ENCODE measurements at regions not wholly inside any gene's neighbourhood (a gene's known extent, or its start where the extent isn't known, plus 50 kb on each side); places are given as distances from the start of the nearest gene placed in this dataset.

DNA sequence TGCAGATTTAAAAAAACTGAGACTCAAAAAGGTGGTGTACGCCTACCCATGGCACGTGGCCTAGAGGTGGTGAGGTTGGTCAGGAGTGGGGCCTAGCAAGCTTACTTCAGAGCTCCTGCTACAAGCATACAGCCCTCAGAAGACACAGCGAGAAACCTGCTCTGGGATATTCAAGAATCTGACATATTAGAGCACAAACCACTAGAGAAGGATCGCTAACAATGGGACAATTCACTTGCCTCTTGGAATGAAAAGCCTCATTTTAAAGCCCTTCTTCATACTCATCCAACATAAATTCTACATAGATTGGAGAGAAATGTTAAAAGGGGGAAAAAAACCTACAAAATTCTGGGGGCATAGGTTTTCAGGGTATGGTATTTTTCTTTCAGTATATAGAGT, 118.0 kb upstream of the ARHGEF3 start:
- TF ChIP-seq, protein P1, sequence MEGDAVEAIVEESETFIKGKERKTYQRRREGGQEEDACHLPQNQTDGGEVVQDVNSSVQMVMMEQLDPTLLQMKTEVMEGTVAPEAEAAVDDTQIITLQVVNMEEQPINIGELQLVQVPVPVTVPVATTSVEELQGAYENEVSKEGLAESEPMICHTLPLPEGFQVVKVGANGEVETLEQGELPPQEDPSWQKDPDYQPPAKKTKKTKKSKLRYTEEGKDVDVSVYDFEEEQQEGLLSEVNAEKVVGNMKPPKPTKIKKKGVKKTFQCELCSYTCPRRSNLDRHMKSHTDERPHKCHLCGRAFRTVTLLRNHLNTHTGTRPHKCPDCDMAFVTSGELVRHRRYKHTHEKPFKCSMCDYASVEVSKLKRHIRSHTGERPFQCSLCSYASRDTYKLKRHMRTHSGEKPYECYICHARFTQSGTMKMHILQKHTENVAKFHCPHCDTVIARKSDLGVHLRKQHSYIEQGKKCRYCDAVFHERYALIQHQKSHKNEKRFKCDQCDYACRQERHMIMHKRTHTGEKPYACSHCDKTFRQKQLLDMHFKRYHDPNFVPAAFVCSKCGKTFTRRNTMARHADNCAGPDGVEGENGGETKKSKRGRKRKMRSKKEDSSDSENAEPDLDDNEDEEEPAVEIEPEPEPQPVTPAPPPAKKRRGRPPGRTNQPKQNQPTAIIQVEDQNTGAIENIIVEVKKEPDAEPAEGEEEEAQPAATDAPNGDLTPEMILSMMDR (IDR thresholded peaks at IDR 0.05) = no peak
- no peak for TF ChIP-seq POLR2A (IDR thresholded peaks at IDR 0.05)
